ENCODE measurements at regions not wholly inside any gene's neighbourhood (a gene's known extent, or its start where the extent isn't known, plus 50 kb on each side); places are given as distances from the start of the nearest gene placed in this dataset.
"Not testable (repeated sequence)": the region's sequence is repeated elsewhere in the genome, so short reads cannot be mapped to it uniquely, and the experiment has no call there.

GRCh38 chr2:194367390-194367789, 1289.6 kb upstream of the SLC39A10 start:
- DNase-seq (ENCODE audit: low read depth) = not testable (repeated sequence)

GRCh38 chr2:194363878-194364277, 1293.1 kb upstream of the SLC39A10 start:
- DNase-seq (ENCODE audit: low read depth) = no peak

GRCh38 chr2:194363295-194363694, 1293.7 kb upstream of the SLC39A10 start:
- no peak for DNase-seq (ENCODE audit: low read depth)

- no peak for DNase-seq (ENCODE audit: low read depth)
Observed at GRCh38 chr2:194352505-194352904, 1304.5 kb upstream of the SLC39A10 start.

GRCh38 chr2:194346193-194346592, 1310.8 kb upstream of the SLC39A10 start:
- DNase-seq (ENCODE audit: low read depth) = no peak

- DNase-seq (ENCODE audit: low read depth) = no peak
Observed at GRCh38 chr2:194345347-194345746, 1311.7 kb upstream of the SLC39A10 start.

GRCh38 chr2:194343167-194343566, 1313.9 kb upstream of the SLC39A10 start:
- no peak for DNase-seq (ENCODE audit: low read depth)

- no peak for DNase-seq (ENCODE audit: low read depth)
Observed at GRCh38 chr2:194332799-194333490, 1324.1 kb upstream of the SLC39A10 start.

GRCh38 chr2:194328456-194328855, 1328.6 kb upstream of the SLC39A10 start:
- no peak for DNase-seq (ENCODE audit: low read depth)

GRCh38 chr2:194327196-194327888, 1329.7 kb upstream of the SLC39A10 start:
- DNase-seq (ENCODE audit: low read depth) = no peak

GRCh38 chr2:194323740-194324139, 1333.3 kb upstream of the SLC39A10 start:
- DNase-seq (ENCODE audit: low read depth) = no peak

GRCh38 chr2:194320520-194320919, 1336.5 kb upstream of the SLC39A10 start:
- no peak for DNase-seq (ENCODE audit: low read depth)

GRCh38 chr2:194319222-194319992, 1337.6 kb upstream of the SLC39A10 start:
- no peak for DNase-seq (ENCODE audit: low read depth)

GRCh38 chr2:194314042-194314441, 1343.0 kb upstream of the SLC39A10 start:
- no peak for DNase-seq (ENCODE audit: low read depth)

GRCh38 chr2:194304191-194304590, 1352.8 kb upstream of the SLC39A10 start:
- DNase-seq (ENCODE audit: low read depth) = no peak

GRCh38 chr2:194301946-194302345, 1355.1 kb upstream of the SLC39A10 start:
- DNase-seq (ENCODE audit: low read depth) = no peak

- DNase-seq (ENCODE audit: low read depth) = no peak
Observed at GRCh38 chr2:194294156-194294555, 1362.9 kb upstream of the SLC39A10 start.

- no peak for DNase-seq (ENCODE audit: low read depth)
Observed at GRCh38 chr2:194291104-194291503, 1365.9 kb upstream of the SLC39A10 start.

GRCh38 chr2:194289712-194290346, 1367.2 kb upstream of the SLC39A10 start:
- no peak for DNase-seq (ENCODE audit: low read depth)

- DNase-seq (ENCODE audit: low read depth) = not testable (repeated sequence)
Observed at GRCh38 chr2:194276667-194277066, 1380.4 kb upstream of the SLC39A10 start.

- no peak for DNase-seq (ENCODE audit: low read depth)
Observed at GRCh38 chr2:194271293-194271961, 1385.6 kb upstream of the SLC39A10 start.

GRCh38 chr2:194270648-194271047, 1386.4 kb upstream of the SLC39A10 start:
- no peak for DNase-seq (ENCODE audit: low read depth)

All from stimulated activated CD8-positive, alpha-beta memory T cell treated with anti-CD3 and anti-CD28 coated beads, Interleukin-4, amount 100 ng/mL, for 24 hours (primary cell).